ENCODE measurements at regions not wholly inside any gene's neighbourhood (a gene's known extent, or its start where the extent isn't known, plus 50 kb on each side); places are given as distances from the start of the nearest gene placed in this dataset.
"Not testable (repeated sequence)": the region's sequence is repeated elsewhere in the genome, so short reads cannot be mapped to it uniquely, and the experiment has no call there.

GRCh38 chr18:56444201-56444600 is 194.2 kb downstream of the TXNL1 start:
- Histone ChIP-seq H3K9me3 (ENCODE audit: control insufficient read depth, insufficient read depth, low read length) (no peaks in the 10 kb centered on the region), H3K27me3 (ENCODE audit: control insufficient read depth, insufficient read depth, low read length) (no peaks in the 10 kb centered on the region), H3K27ac (ENCODE audit: low read length) (no peak overlapping the region), H3K4me1 (ENCODE audit: control insufficient read depth, insufficient read depth, low read length) (no peaks in the 10 kb centered on the region), H3K36me3 (ENCODE audit: control insufficient read depth, insufficient read depth, low read length) (no peaks in the 10 kb centered on the region), H3K4me3 (ENCODE audit: low read length) (no peak overlapping the region)
- Mint-ChIP-seq H3K27ac (no peak overlapping the region), H3K4me3 (no peak overlapping the region), H3K4me1 (no peaks in the 10 kb centered on the region), H3K36me3 (no peaks in the 10 kb centered on the region), H3K27me3 (ENCODE audit: low read depth in 2 of 2) (no peaks in the 10 kb centered on the region), H3K9me3 (peaks cover 0 to 7% of the 10 kb centered on the region in 2 donors)
- DNase-seq (no peak), ATAC-seq (no peak)
- intact Hi-C loops (cut with micrococcal nuclease) = no loop called here
- TF ChIP-seq CTCF (IDR thresholded peaks at IDR 0.05) = no peak
- 80% methylated on average over 3 of the region's 3 CpGs for WGBS (ENCODE audit: insufficient coverage)

GRCh38 chr18:56443166-56443907 is 195.1 kb downstream of the TXNL1 start:
- no peaks in the 10 kb centered on the region for H3K4me1 Mint-ChIP-seq
- no peak overlapping the region for H3K27ac Mint-ChIP-seq
- 96% methylated on average over 2 of the region's 3 CpGs for WGBS (ENCODE audit: insufficient coverage)
- no peaks in the 10 kb centered on the region for H3K36me3 Mint-ChIP-seq
- no peaks in the 10 kb centered on the region for H3K9me3 ChIP-seq (ENCODE audit: control insufficient read depth, insufficient read depth, low read length)
- H3K4me3 ChIP-seq (ENCODE audit: low read length) = no peak overlapping the region
- no peak overlapping the region for H3K4me3 Mint-ChIP-seq
- no peak for TF ChIP-seq CTCF (IDR thresholded peaks at IDR 0.05)
- no peaks in the 10 kb centered on the region for H3K27me3 Mint-ChIP-seq (ENCODE audit: low read depth in 2 of 2)
- H3K9me3 Mint-ChIP-seq = peaks cover 0 to 7% of the 10 kb centered on the region in 2 donors
- ATAC-seq = no peak
- no peak overlapping the region for H3K27ac ChIP-seq (ENCODE audit: low read length)
- no peaks in the 10 kb centered on the region for H3K4me1 ChIP-seq (ENCODE audit: control insufficient read depth, insufficient read depth, low read length)
- no peaks in the 10 kb centered on the region for H3K36me3 ChIP-seq (ENCODE audit: control insufficient read depth, insufficient read depth, low read length)
- H3K27me3 ChIP-seq (ENCODE audit: control insufficient read depth, insufficient read depth, low read length) = no peaks in the 10 kb centered on the region
- intact Hi-C loops (cut with micrococcal nuclease) = no loop called here
- no peak for DNase-seq

- H3K27ac Mint-ChIP-seq; ATAC-seq; intact Hi-C loops (cut with micrococcal nuclease); H3K27me3 Mint-ChIP-seq (ENCODE audit: low read depth in 2 of 2); H3K4me3 ChIP-seq (ENCODE audit: low read length); DNase-seq; H3K27me3 ChIP-seq (ENCODE audit: control insufficient read depth, insufficient read depth, low read length); H3K4me1 ChIP-seq (ENCODE audit: control insufficient read depth, insufficient read depth, low read length); H3K36me3 Mint-ChIP-seq; H3K4me3 Mint-ChIP-seq; H3K27ac ChIP-seq (ENCODE audit: low read length); H3K36me3 ChIP-seq (ENCODE audit: control insufficient read depth, insufficient read depth, low read length); H3K9me3 Mint-ChIP-seq; H3K4me1 Mint-ChIP-seq; H3K9me3 ChIP-seq (ENCODE audit: control insufficient read depth, insufficient read depth, low read length): not testable (repeated sequence)
- WGBS (ENCODE audit: insufficient coverage) = 88% methylated on average over 2 of the region's 2 CpGs
Observed at GRCh38 chr18:56438480-56438879, 199.9 kb downstream of the TXNL1 start.

- Histone ChIP-seq H3K4me3 (ENCODE audit: low read length) (no peak overlapping the region), H3K9me3 (ENCODE audit: control insufficient read depth, insufficient read depth, low read length) (no peaks in the 10 kb centered on the region), H3K36me3 (ENCODE audit: control insufficient read depth, insufficient read depth, low read length) (no peaks in the 10 kb centered on the region), H3K27ac (ENCODE audit: low read length) (no peak overlapping the region), H3K4me1 (ENCODE audit: control insufficient read depth, insufficient read depth, low read length) (no peaks in the 10 kb centered on the region), H3K27me3 (ENCODE audit: control insufficient read depth, insufficient read depth, low read length) (no peaks in the 10 kb centered on the region)
- no peak overlapping the region for H3K27ac Mint-ChIP-seq
- WGBS (ENCODE audit: insufficient coverage) = 71% methylated on average over 1 of the region's 1 CpG
- no peak overlapping the region for H3K4me3 Mint-ChIP-seq
- H3K9me3 Mint-ChIP-seq = peaks cover 5 to 9% of the 10 kb centered on the region in 2 donors
- TF ChIP-seq CTCF (IDR thresholded peaks at IDR 0.05) = no peak
- H3K4me1 Mint-ChIP-seq = no peaks in the 10 kb centered on the region
- DNase-seq = no peak
- no peaks in the 10 kb centered on the region for H3K36me3 Mint-ChIP-seq
- ATAC-seq = no peak
- no peaks in the 10 kb centered on the region for H3K27me3 Mint-ChIP-seq (ENCODE audit: low read depth in 2 of 2)
- intact Hi-C loops (cut with micrococcal nuclease) = no loop called here
Observed at GRCh38 chr18:56436651-56437050, 201.7 kb downstream of the TXNL1 start.
